ENCODE measurements at regions not wholly inside any gene's neighbourhood (a gene's known extent, or its start where the extent isn't known, plus 50 kb on each side); places are given as distances from the start of the nearest gene placed in this dataset.

- TF ChIP-seq CTCF (IDR thresholded peaks at IDR 0.05; ENCODE audit: low read length) (no peak), EZH2 (IDR thresholded peaks at IDR 0.05; ENCODE audit: borderline replicate concordance, low read length) (no peak)
Observed at GRCh38 chr2:228446734-228447133, 265.2 kb upstream of the SPHKAP start.
